Smooth muscle cell (in vitro differentiated cells): ENCODE measurements at regions not wholly inside any gene's neighbourhood (a gene's known extent, or its start where the extent isn't known, plus 50 kb on each side); places are given as distances from the start of the nearest gene placed in this dataset.
"Not testable (repeated sequence)": the region's sequence is repeated elsewhere in the genome, so short reads cannot be mapped to it uniquely, and the experiment has no call there.

Source experiments
- DNase-seq: peaks from one replicate; lab custom pipeline; 2025; ENCODE audit not compliant: unreplicated experiment; lab: John Stamatoyannopoulos, UW
- H2AFZ ChIP-seq: fragments of 200-600 bp; sonication (generic); 2 replicates; pipeline ENCODE4 v1.6.0; 2016; ENCODE audit warnings: antibody characterized with exemption, low read depth, mild to moderate bottlenecking
- H3F3A ChIP-seq: fragments of 200-600 bp; sonication (generic); 2 replicates; pipeline ENCODE4 v1.6.0; 2017; ENCODE audit warnings: antibody characterized with exemption, low read depth
- H3K27ac ChIP-seq: fragments of 200-600 bp; sonication (generic); 2 replicates; pipeline ENCODE4 v1.5.1; 2016; ENCODE audit warnings: low read depth, mild to moderate bottlenecking
- H3K27me3 ChIP-seq: fragments of 200-600 bp; sonication (generic); 2 replicates; pipeline ENCODE4 v1.6.1; 2016; ENCODE audit warnings: low read depth, mild to moderate bottlenecking
- H3K36me3 ChIP-seq: fragments of 200-600 bp; sonication (generic); 2 replicates; pipeline ENCODE4 v1.5.1; 2016; ENCODE audit warnings: low read depth
- H3K4me1 ChIP-seq: fragments of 200-600 bp; sonication (generic); 2 replicates; pipeline ENCODE4 v1.5.1; 2016; ENCODE audit warnings: low read depth
- H3K4me2 ChIP-seq: fragments of 200-600 bp; sonication (generic); 2 replicates; pipeline ENCODE4 v1.6.0; 2016; ENCODE audit warnings: mild to moderate bottlenecking
- H3K4me3 ChIP-seq: fragments of 200-600 bp; sonication (generic); 2 replicates; pipeline ENCODE4 v1.5.1; 2016; ENCODE audit warnings: mild to moderate bottlenecking
- H3K79me2 ChIP-seq: fragments of 200-600 bp; sonication (generic); 2 replicates; pipeline ENCODE4 v1.6.0; 2016; ENCODE audit warnings: low read depth, mild to moderate bottlenecking
- H3K9ac ChIP-seq: fragments of 200-600 bp; sonication (generic); 2 replicates; pipeline ENCODE4 v1.6.0; 2016; ENCODE audit warnings: low read depth
- H3K9me3 ChIP-seq: fragments of 200-600 bp; sonication (generic); replicated peaks from 2 replicates; pipeline ENCODE4 v1.5.1; 2016; ENCODE audit warnings: low read depth
- H4K20me1 ChIP-seq: fragments of 200-600 bp; sonication (generic); 2 replicates; pipeline ENCODE4 v1.6.0; 2016; ENCODE audit warnings: low read depth
- WGBS: methylation state at CpG from one replicate; pipeline ENCODE4 v1.1.7; 2016; ENCODE audit warnings: low lambda C conversion rate; 5-methylcytosine and 5-hydroxymethylcytosine counted together
- TF ChIP-seq, protein P1 (sequence below): fragments of 200-600 bp; sonication (generic); IDR thresholded peaks from 2 replicates; pipeline ENCODE4 v1.5.1; 2017; ENCODE audit warnings: borderline replicate concordance, mild to moderate bottlenecking, antibody characterized with exemption; ENCODE audit not compliant: insufficient read depth, poor library complexity, severe bottlenecking

DNA sequence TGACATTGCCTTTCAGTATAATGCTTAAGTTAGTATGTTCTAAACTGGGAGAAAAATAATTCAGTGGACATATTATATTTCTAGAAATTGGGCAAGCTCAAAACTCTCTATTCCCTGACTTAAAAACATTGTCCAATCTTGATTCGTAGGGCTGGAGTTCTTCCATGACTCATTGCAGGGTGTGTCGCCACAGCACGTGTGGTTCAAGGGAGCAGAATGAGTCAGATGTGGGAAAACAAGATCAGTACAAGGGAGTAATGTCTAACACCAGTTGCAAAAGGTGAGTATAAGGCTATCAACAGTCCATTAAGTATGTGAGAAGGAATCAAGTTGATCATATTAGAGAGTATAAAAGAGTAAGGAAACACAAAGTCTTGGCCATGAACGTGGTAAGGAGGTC lies 887.0 kb downstream of the TMTC2 start:
- TF ChIP-seq, protein P1, sequence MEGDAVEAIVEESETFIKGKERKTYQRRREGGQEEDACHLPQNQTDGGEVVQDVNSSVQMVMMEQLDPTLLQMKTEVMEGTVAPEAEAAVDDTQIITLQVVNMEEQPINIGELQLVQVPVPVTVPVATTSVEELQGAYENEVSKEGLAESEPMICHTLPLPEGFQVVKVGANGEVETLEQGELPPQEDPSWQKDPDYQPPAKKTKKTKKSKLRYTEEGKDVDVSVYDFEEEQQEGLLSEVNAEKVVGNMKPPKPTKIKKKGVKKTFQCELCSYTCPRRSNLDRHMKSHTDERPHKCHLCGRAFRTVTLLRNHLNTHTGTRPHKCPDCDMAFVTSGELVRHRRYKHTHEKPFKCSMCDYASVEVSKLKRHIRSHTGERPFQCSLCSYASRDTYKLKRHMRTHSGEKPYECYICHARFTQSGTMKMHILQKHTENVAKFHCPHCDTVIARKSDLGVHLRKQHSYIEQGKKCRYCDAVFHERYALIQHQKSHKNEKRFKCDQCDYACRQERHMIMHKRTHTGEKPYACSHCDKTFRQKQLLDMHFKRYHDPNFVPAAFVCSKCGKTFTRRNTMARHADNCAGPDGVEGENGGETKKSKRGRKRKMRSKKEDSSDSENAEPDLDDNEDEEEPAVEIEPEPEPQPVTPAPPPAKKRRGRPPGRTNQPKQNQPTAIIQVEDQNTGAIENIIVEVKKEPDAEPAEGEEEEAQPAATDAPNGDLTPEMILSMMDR, result no peak
- H3K9ac ChIP-seq, result no peak overlapping the region
- H3K9me3 ChIP-seq, result no peaks in the 10 kb centered on the region
- no peaks in the 10 kb centered on the region for H4K20me1 ChIP-seq
- H3K4me1 ChIP-seq, result no peaks in the 10 kb centered on the region
- H3K4me2 ChIP-seq, result no peak overlapping the region
- WGBS, result 36% methylated on average over 4 of the region's 4 CpGs
- H3K4me3 ChIP-seq, result no peak overlapping the region
- no peaks in the 10 kb centered on the region for H3K27me3 ChIP-seq
- H3K79me2 ChIP-seq, result no peaks in the 10 kb centered on the region
- DNase-seq, result no peak
- no peaks in the 10 kb centered on the region for H3F3A ChIP-seq
- H3K36me3 ChIP-seq, result no peaks in the 10 kb centered on the region
- H3K27ac ChIP-seq, result no peak overlapping the region
- H2AFZ ChIP-seq, result no peak overlapping the region

- H3F3A ChIP-seq, result no peaks in the 10 kb centered on the region
- H3K27me3 ChIP-seq, result no peaks in the 10 kb centered on the region
- H4K20me1 ChIP-seq, result no peaks in the 10 kb centered on the region
- no peak for DNase-seq
- no peak overlapping the region for H3K4me2 ChIP-seq
- H3K4me1 ChIP-seq, result peaks cover 3% of the 10 kb centered on the region
- H2AFZ ChIP-seq, result no peak overlapping the region
- no peak overlapping the region for H3K9ac ChIP-seq
- no peaks in the 10 kb centered on the region for H3K9me3 ChIP-seq
- H3K27ac ChIP-seq, result no peak overlapping the region
- H3K36me3 ChIP-seq, result no peaks in the 10 kb centered on the region
- WGBS, result 97% methylated on average over 1 of the region's 1 CpG
- H3K4me3 ChIP-seq, result no peak overlapping the region
- TF ChIP-seq, protein P1, result no peak
- H3K79me2 ChIP-seq, result no peaks in the 10 kb centered on the region
Observed at GRCh38 chr12:83559650-83560049, 872.9 kb downstream of the TMTC2 start.

DNA sequence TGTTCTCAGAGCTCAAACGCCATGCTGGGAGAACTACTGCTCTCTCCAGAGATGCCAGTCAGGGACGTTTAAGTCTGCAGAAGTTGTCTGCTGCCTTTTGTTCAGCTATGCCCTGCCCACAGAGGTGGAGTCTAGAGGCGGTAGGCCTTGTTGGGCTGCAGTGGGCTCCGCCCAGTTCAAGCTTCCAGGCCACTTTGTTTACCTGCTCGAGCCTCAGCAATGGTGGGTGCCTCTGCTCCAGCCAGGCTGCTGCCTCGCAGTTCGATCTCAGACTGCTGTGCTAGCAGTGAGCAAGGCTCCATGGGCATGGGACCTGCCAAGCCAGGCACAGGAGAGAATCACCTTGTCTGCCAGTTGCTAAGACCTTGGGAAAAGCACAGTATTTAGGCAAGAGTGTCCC lies 869.3 kb downstream of the TMTC2 start:
- not testable (repeated sequence) for H4K20me1 ChIP-seq, H3K27ac ChIP-seq, H3K4me1 ChIP-seq, H3K9me3 ChIP-seq, H3K27me3 ChIP-seq, DNase-seq, H3K9ac ChIP-seq, H3K79me2 ChIP-seq, H3K4me3 ChIP-seq, H2AFZ ChIP-seq, H3K36me3 ChIP-seq, H3F3A ChIP-seq, H3K4me2 ChIP-seq
- WGBS, result 92% methylated on average over 7 of the region's 7 CpGs

DNA sequence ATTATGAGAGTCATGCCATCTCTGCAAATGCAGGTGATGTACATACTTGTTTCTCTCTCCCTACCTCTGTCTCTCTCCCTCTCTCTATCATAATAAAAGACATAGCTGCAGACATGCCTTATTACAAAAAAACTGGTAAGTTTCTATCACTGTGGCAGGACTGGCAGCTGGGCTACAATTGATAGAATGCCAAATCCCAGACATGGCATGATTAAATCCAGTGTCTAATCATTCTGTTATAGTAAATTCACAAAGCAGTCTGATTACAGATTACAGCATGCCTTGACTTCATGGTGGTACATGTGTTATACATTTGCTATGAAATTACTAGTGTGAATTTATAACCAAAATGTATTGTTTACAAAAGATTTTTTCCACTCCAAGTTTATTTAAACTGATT lies 854.7 kb downstream of the TMTC2 start:
- Histone ChIP-seq H3K4me2 (no peak overlapping the region), H3K36me3 (no peaks in the 10 kb centered on the region), H3K27me3 (no peaks in the 10 kb centered on the region), H3K79me2 (no peaks in the 10 kb centered on the region), H3K27ac (no peak overlapping the region), H3F3A (no peaks in the 10 kb centered on the region), H3K4me1 (no peaks in the 10 kb centered on the region), H2AFZ (no peak overlapping the region), H3K9ac (no peak overlapping the region), H3K4me3 (no peak overlapping the region), H3K9me3 (no peaks in the 10 kb centered on the region), H4K20me1 (no peaks in the 10 kb centered on the region)
- TF ChIP-seq, protein P1, result no peak
- no peak for DNase-seq
